ENCODE measurements at regions not wholly inside any gene's neighbourhood (a gene's known extent, or its start where the extent isn't known, plus 50 kb on each side); places are given as distances from the start of the nearest gene placed in this dataset.

GRCh38 chr5:6806668-6807067, 93.4 kb downstream of the TENT4A start:
- FAIRE-seq: no peak

More at GRCh38 chr5:6806668-6807067, 93.4 kb downstream of the TENT4A start:
- H3K23ac ChIP-seq (ENCODE audit: insufficient read length): no peak overlapping the region
- no peak overlapping the region for H3K18ac ChIP-seq (ENCODE audit: extremely low read depth, low read length)
- no peaks in the 10 kb centered on the region for H3K4me1 ChIP-seq (replicated peaks in 1 of 4; ENCODE audit: control insufficient read depth in 3 of 4, insufficient read depth in 4 of 4, low read length in 3 of 4)
- no peak overlapping the region for H3K56ac ChIP-seq (replicated peaks; ENCODE audit: insufficient read length, low read depth, low read length)
- H4K20me1 ChIP-seq (replicated peaks in 1 of 2; ENCODE audit: control insufficient read depth in 1 of 2, insufficient read depth in 2 of 2, low read length in 2 of 2): no peaks in the 10 kb centered on the region
- H3K79me2 ChIP-seq (ENCODE audit: control insufficient read depth in 1 of 2, insufficient read depth in 2 of 2, low read length in 2 of 2): no peaks in the 10 kb centered on the region
- no peak for TF ChIP-seq NRF1 (IDR thresholded peaks at IDR 0.05; ENCODE audit: low read depth, low read length)
- no peak for TF ChIP-seq ZNF274 (IDR thresholded peaks at IDR 0.05; ENCODE audit: borderline replicate concordance, extremely low read depth, low read length)
- no peak for TF ChIP-seq ATF2 (IDR thresholded peaks at IDR 0.05; ENCODE audit: low read length)
- TF ChIP-seq CREB1 (IDR thresholded peaks at IDR 0.05): no peak
- no peak for TF ChIP-seq TAF1 (IDR thresholded peaks at IDR 0.05; ENCODE audit: low read depth, low read length)
- TF ChIP-seq HDAC2 (IDR thresholded peaks at IDR 0.05; ENCODE audit: borderline replicate concordance in 1 of 2, low read depth in 2 of 2, low read length in 2 of 2): no peak
- no peak for TF ChIP-seq PHF8 (conservative IDR thresholded peaks at IDR 0.05; ENCODE audit: low read depth, low read length)
- H3K4ac ChIP-seq (replicated peaks; ENCODE audit: insufficient read length, low read depth, low read length): no peak overlapping the region
- no peak overlapping the region for H2BK20ac ChIP-seq (ENCODE audit: low read length)
- WGBS, 2 experiments (ENCODE audit: extremely low coverage in 1 of 2, insufficient coverage in 1 of 2, insufficient read length in 1 of 2, insufficient replicate concordance in 2 of 2, low coverage in 1 of 2, low lambda C conversion rate in 2 of 2, missing lambda C conversion rate in 1 of 2): 87% methylated on average over 2 of the region's 2 CpGs; no CpG with 5 or more reads in 1 of the 2 experiments
- no peak overlapping the region for H4K8ac ChIP-seq (ENCODE audit: extremely low read depth, insufficient read depth, low read length)
- H3K4me2 ChIP-seq (ENCODE audit: insufficient read depth in 1 of 2, low read depth in 2 of 2, low read length in 2 of 2): no peak overlapping the region
- no peaks in the 10 kb centered on the region for H3K79me1 ChIP-seq (ENCODE audit: low read depth, low read length)
- H3K23me2 ChIP-seq (ENCODE audit: low read depth, low read length): no peaks in the 10 kb centered on the region
- no peak overlapping the region for H3K27ac ChIP-seq (ENCODE audit: low read depth, low read length)
- ChIA-PET CTCF (ENCODE audit: partially characterized antibody) (interaction anchor here (1.8 to 2.6 kb wide), 2 partner anchors 14 kb away, joined by 6 to 16 read pairs; no protein-coding TSS in a partner anchor), POLR2A (ENCODE audit: partially characterized antibody) (no interaction called here)
- no peaks in the 10 kb centered on the region for H3K36me3 ChIP-seq (ENCODE audit: control insufficient read depth in 2 of 4, insufficient read depth in 4 of 4, low read length in 3 of 4)
- no peak overlapping the region for H2AFZ ChIP-seq (ENCODE audit: low read length)
- no peak overlapping the region for H2BK5ac ChIP-seq (ENCODE audit: low read depth, low read length)
- H2BK12ac ChIP-seq (ENCODE audit: low read depth, low read length): no peak overlapping the region
- no peak overlapping the region for H3K14ac ChIP-seq (ENCODE audit: insufficient read length)
- H4K91ac ChIP-seq (replicated peaks; ENCODE audit: insufficient read length, low read length): no peak overlapping the region
- H4K5ac ChIP-seq (ENCODE audit: insufficient read length, low read depth, low read length): no peak overlapping the region
- DNase-seq (ENCODE audit: low read depth in 1 of 2, low spot score in 2 of 2): no peak
- no peak overlapping the region for H3K9ac ChIP-seq (replicated peaks in 1 of 4; ENCODE audit: extremely low read depth in 1 of 4, low read depth in 3 of 4, low read length in 3 of 4)
- no peak overlapping the region for H2BK120ac ChIP-seq (replicated peaks; ENCODE audit: low read depth, low read length)
- H3K27me3 ChIP-seq (replicated peaks in 1 of 4; ENCODE audit: control insufficient read depth in 3 of 4, extremely low read depth in 1 of 4, insufficient read depth in 3 of 4, low read length in 3 of 4): no peaks in the 10 kb centered on the region
- no peak overlapping the region for H2AK5ac ChIP-seq (ENCODE audit: low read depth, low read length)
- no peak overlapping the region for H2BK15ac ChIP-seq (ENCODE audit: low read length)
- no peak overlapping the region for H3K4me3 ChIP-seq (ENCODE audit: extremely low read depth in 1 of 4, insufficient read depth in 2 of 4, low read depth in 3 of 4, low read length in 4 of 4)
- peaks cover 6 to 7% of the 10 kb centered on the region in 2 experiments; a peak in 1 of 4 replicates for H3K9me3 ChIP-seq (ENCODE audit: insufficient read depth in 2 of 2, low read depth in 1 of 2, low read length in 1 of 2)

Data from H1 (cell line).